ENCODE measurements at regions not wholly inside any gene's neighbourhood (a gene's known extent, or its start where the extent isn't known, plus 50 kb on each side); places are given as distances from the start of the nearest gene placed in this dataset.

DNA sequence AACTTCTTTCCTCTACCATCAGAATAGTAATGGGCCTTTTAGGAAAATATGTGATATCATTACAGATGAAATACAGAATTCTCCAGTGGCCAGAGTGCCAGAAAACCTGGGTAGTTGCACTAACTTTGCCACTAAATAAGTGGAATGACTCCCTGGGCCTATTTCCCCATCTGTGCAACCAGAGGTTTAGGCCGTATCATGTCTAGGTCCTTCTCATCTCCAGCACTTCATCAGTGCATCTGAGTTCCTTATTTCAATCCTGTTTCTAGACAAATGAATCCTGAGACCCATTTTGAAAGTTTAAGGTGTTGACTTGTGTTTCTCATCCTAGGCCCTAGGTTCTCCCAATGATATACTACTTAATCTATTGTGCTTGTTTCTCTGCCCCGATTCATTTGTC, 236.2 kb downstream of the CD83 start:
- DNase-seq (ENCODE audit: low read depth) (no peak), FAIRE-seq (no peak)
- Histone ChIP-seq H3K27me3 (ENCODE audit: control insufficient read depth, insufficient read depth, low read length) (no peaks in the 10 kb centered on the region), H3K4me3 (ENCODE audit: low read depth, low read length) (no peak overlapping the region), H3K36me3 (ENCODE audit: control insufficient read depth, insufficient read depth, low read length) (no peaks in the 10 kb centered on the region)
- TF ChIP-seq, protein P1, sequence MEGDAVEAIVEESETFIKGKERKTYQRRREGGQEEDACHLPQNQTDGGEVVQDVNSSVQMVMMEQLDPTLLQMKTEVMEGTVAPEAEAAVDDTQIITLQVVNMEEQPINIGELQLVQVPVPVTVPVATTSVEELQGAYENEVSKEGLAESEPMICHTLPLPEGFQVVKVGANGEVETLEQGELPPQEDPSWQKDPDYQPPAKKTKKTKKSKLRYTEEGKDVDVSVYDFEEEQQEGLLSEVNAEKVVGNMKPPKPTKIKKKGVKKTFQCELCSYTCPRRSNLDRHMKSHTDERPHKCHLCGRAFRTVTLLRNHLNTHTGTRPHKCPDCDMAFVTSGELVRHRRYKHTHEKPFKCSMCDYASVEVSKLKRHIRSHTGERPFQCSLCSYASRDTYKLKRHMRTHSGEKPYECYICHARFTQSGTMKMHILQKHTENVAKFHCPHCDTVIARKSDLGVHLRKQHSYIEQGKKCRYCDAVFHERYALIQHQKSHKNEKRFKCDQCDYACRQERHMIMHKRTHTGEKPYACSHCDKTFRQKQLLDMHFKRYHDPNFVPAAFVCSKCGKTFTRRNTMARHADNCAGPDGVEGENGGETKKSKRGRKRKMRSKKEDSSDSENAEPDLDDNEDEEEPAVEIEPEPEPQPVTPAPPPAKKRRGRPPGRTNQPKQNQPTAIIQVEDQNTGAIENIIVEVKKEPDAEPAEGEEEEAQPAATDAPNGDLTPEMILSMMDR (IDR thresholded peaks at IDR 0.05; ENCODE audit: insufficient read depth, low read length, severe bottlenecking), result no peak

DNA sequence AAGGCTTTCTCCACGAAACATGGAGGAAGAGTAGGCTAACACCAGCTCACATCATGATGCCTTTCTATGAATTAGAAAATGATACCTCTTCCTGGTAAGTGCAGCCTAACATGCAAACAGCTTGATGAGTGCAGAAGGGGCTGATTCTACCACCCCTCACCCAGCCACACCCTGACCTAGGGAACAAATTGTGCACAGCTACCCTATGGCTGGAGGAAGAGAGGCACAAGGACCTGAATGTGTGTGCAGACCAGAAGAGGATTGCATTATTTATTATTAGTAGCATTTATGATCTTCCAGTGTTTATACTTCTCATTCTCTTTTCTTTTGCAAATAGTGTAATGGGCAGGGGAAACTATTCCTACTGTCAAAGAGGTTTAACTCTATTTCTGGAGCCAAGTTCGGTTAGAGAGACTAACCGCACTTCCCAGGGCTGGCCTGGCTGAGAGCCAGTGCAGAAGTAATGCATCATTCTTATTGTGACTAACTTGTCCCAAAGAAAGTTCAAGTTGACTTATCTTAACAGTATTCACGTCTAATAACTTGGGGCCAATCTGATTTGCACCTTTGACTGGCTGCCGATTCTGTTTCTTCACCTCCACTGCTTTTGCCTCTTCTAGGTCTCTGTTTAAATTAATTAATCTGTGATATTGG, 237.5 kb downstream of the CD83 start:
- TF ChIP-seq, protein P1 (IDR thresholded peaks at IDR 0.05; ENCODE audit: insufficient read depth, low read length, severe bottlenecking), result no peak
- Histone ChIP-seq H3K27me3 (ENCODE audit: control insufficient read depth, insufficient read depth, low read length) (no peaks in the 10 kb centered on the region), H3K36me3 (ENCODE audit: control insufficient read depth, insufficient read depth, low read length) (no peaks in the 10 kb centered on the region), H3K4me3 (ENCODE audit: low read depth, low read length) (no peak overlapping the region)
- DNase-seq (ENCODE audit: low read depth) (peak; percentile 78), FAIRE-seq (no peak)

DNA sequence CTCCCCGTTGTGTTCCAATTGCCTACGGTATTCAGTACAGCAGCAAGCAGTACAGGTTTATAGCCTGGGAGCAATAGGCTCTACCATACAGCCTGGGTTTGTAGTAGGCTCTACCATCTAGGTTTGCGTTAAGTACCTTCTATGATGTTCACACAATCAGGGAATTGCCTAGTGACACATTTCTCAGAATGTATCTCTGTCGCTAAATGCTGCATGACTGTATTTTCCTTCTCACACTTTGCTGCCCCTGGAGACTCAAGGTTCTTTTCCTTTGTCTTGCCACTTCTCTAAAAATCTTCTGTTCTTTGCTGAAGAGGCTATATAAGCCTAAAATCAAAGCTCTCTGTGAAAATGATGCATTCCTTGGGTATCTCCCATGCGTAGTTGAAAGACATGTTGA, 241.9 kb downstream of the CD83 start:
- FAIRE-seq (no peak), DNase-seq (ENCODE audit: low read depth) (no peak)
- no peak overlapping the region for H3K4me3 ChIP-seq (ENCODE audit: low read depth, low read length)
- no peaks in the 10 kb centered on the region for H3K36me3 ChIP-seq (ENCODE audit: control insufficient read depth, insufficient read depth, low read length)
- no peaks in the 10 kb centered on the region for H3K27me3 ChIP-seq (ENCODE audit: control insufficient read depth, insufficient read depth, low read length)
- TF ChIP-seq, protein P1 (IDR thresholded peaks at IDR 0.05; ENCODE audit: insufficient read depth, low read length, severe bottlenecking), result no peak

DNA sequence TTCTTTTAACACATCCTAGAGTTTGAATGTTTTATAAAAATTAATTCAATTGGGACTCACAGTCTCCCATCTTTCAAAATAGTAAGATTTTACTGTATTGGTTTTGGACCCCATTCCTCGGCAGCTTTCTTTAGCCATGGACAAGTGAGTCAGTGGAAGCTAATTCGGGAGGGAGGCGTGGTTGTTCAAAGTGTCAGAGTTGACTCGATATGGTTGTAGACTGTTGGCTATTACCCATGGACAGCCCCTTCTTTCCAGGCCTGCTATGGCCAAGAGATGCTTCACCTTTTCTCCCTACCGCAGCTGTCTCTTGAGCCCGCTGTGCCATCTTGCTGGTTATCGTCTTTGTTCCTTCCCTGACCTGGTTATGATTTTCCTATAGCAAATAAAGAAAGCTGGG, 243.0 kb downstream of the CD83 start:
- Histone ChIP-seq H3K36me3 (ENCODE audit: control insufficient read depth, insufficient read depth, low read length) (no peaks in the 10 kb centered on the region), H3K27me3 (ENCODE audit: control insufficient read depth, insufficient read depth, low read length) (no peaks in the 10 kb centered on the region), H3K4me3 (ENCODE audit: low read depth, low read length) (no peak overlapping the region)
- DNase-seq (ENCODE audit: low read depth), result no peak
- TF ChIP-seq, protein P1 (IDR thresholded peaks at IDR 0.05; ENCODE audit: insufficient read depth, low read length, severe bottlenecking), result no peak
- no peak for FAIRE-seq

DNA sequence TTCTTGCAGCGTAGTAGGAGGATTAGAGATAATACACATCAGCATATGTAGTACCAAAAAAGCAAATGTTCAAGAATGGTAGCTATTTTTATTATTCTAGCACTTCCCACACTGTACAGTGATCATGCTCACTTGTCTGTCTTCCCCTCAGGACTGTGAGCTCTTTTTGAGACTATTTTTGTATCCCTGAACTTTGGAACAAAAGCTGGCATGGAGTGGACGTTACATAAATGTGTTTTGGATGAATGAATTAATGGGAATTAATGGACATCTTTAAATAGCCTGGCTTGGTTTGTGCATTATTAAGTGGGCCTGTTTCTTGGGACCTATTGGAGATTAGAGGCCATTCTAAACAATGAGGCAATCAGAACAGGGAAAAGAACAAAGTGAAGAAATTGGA, 243.7 kb downstream of the CD83 start:
- H3K4me3 ChIP-seq (ENCODE audit: low read depth, low read length), result no peak overlapping the region
- no peak for FAIRE-seq
- H3K27me3 ChIP-seq (ENCODE audit: control insufficient read depth, insufficient read depth, low read length), result no peaks in the 10 kb centered on the region
- TF ChIP-seq, protein P1 (IDR thresholded peaks at IDR 0.05; ENCODE audit: insufficient read depth, low read length, severe bottlenecking), result no peak
- H3K36me3 ChIP-seq (ENCODE audit: control insufficient read depth, insufficient read depth, low read length), result no peaks in the 10 kb centered on the region
- no peak for DNase-seq (ENCODE audit: low read depth)

DNA sequence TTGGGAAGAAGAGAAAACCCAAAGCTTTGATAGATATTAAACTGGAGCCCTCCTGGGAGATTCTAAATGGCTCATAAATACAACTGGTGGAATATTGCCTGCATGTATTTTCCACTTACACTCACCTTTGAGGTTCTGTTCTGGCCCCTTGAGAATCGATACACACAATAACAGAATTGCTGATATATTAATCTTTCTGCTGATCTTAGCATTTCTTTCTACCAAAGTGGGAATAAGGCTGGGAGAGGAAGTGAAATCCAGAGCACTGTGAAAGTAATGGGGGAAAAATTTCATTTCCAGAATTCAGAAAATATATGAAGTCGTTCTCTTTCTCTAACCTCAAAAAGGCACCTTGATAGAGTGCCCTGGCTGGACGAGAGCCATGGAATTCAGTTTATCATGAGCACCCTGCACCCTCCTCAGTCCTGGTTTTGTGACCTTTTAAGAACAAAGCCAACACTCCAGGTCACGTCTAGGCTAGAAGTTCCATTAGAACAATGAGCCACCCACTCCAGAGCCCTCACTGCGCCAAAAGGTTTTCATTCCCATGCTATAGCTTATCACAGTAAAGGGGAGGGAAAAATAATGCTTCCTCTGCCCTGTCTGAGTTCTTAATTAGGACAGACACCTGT, 244.5 kb downstream of the CD83 start:
- no peak for FAIRE-seq
- no peaks in the 10 kb centered on the region for H3K36me3 ChIP-seq (ENCODE audit: control insufficient read depth, insufficient read depth, low read length)
- no peaks in the 10 kb centered on the region for H3K27me3 ChIP-seq (ENCODE audit: control insufficient read depth, insufficient read depth, low read length)
- TF ChIP-seq, protein P1 (IDR thresholded peaks at IDR 0.05; ENCODE audit: insufficient read depth, low read length, severe bottlenecking), result no peak
- no peak overlapping the region for H3K4me3 ChIP-seq (ENCODE audit: low read depth, low read length)
- no peak for DNase-seq (ENCODE audit: low read depth)
